CD4-positive, CD25-positive, alpha-beta regulatory T cell (primary cell): ENCODE measurements at regions not wholly inside any gene's neighbourhood (a gene's known extent, or its start where the extent isn't known, plus 50 kb on each side); places are given as distances from the start of the nearest gene placed in this dataset.
A peak's percentile ranks its signal among the peaks of the same experiment; 100 is the strongest.

Experiments
- ATAC-seq, 2 donors: fragments of 150-1000 bp; cut with Tn5 transposase; one replicate each; pipeline ENCODE4 v1.10.0; 2021; ENCODE audit warnings: low read depth in 2 of 2, moderate number of reproducible peaks in 2 of 2, moderate library complexity in 1 of 2
- DNase-seq, 3 donors: peaks; one replicate each; pipeline versions ENCODE4 v3.0.0 to v3.0.0-alpha.2; 2012 to 2022; ENCODE audit warnings: mixed read lengths in 1 of 3
- H3K27ac ChIP-seq: one replicate; pipeline ENCODE4 v1.7.0; 2013; ENCODE audit warnings: mild to moderate bottlenecking, low read length; ENCODE audit not compliant: insufficient read depth, poor library complexity, severe bottlenecking
- H3K27me3 ChIP-seq: one replicate; pipeline ENCODE4 v1.7.0; 2013; ENCODE audit warnings: low read length; ENCODE audit not compliant: control insufficient read depth, insufficient read depth
- H3K36me3 ChIP-seq: one replicate; pipeline ENCODE4 v1.7.0; 2013; ENCODE audit warnings: mild to moderate bottlenecking, low read length, moderate library complexity; ENCODE audit not compliant: control insufficient read depth, insufficient read depth
- H3K4me1 ChIP-seq: 2 replicates; pipeline ENCODE4 v1.7.0; 2013; ENCODE audit warnings: mild to moderate bottlenecking, low read length; ENCODE audit not compliant: insufficient read depth, control insufficient read depth, poor library complexity, severe bottlenecking
- H3K4me3 ChIP-seq: one replicate; pipeline ENCODE4 v1.7.0; 2013; ENCODE audit warnings: low read depth, mild to moderate bottlenecking, low read length, moderate library complexity
- H3K9me3 ChIP-seq, 2 experiments: 1 replicate in 1 of 2; 2 replicates in 1 of 2; pipeline ENCODE4 v1.7.0; 2013; ENCODE audit warnings: low read length in 2 of 2, mild to moderate bottlenecking in 1 of 2, moderate library complexity in 1 of 2; ENCODE audit not compliant: control insufficient read depth in 2 of 2
- H3K27ac Mint-ChIP-seq, 3 donors: one replicate each; pipeline ENCODE4 v1.8.0; 2020 to 2022; ENCODE audit warnings: mild to moderate bottlenecking in 3 of 3, mixed read lengths in 3 of 3, moderate library complexity in 2 of 3
- H3K27me3 Mint-ChIP-seq: one replicate; pipeline ENCODE4 v1.8.0; 2022; ENCODE audit warnings: mild to moderate bottlenecking, mixed read lengths
- H3K36me3 Mint-ChIP-seq: one replicate; pipeline ENCODE4 v1.8.0; 2020; ENCODE audit warnings: mixed read lengths
- H3K4me1 Mint-ChIP-seq, 4 donors: one replicate each; pipeline ENCODE4 v1.8.0; 2020 to 2022; ENCODE audit warnings: mixed read lengths in 4 of 4, mild to moderate bottlenecking in 1 of 4
- H3K4me3 Mint-ChIP-seq, 4 donors: one replicate each; pipeline ENCODE4 v1.8.0; 2020 to 2022; ENCODE audit warnings: mild to moderate bottlenecking in 4 of 4, mixed read lengths in 4 of 4, moderate library complexity in 3 of 4
- H3K9me3 Mint-ChIP-seq, 7 donors: one replicate each; pipeline ENCODE4 v1.8.0; 2020 to 2022; ENCODE audit warnings: mixed read lengths in 7 of 7, mild to moderate bottlenecking in 3 of 7, moderate library complexity in 2 of 7

DNA sequence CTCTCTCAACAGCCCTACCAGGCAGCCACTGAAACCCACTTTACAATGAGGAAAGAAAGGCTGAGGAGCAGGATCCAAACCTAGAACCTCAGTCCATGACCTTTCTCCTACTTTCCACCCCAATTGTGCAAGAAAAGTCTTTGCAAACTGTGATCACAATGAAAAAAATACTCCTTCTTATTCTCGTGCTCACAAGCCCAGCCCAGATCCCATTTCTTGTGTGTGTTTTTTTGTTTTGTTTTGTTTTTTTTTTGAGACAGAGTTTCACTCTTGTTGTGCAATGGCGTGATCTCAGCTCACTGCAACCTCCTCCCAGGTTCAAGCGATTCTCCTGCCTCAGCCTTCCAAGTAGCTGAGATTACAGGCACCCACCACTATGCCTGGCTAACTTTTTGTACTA lies 97.7 kb downstream of the CRYAA start:
- no peaks in the 10 kb centered on the region for H3K9me3 ChIP-seq
- H3K9me3 Mint-ChIP-seq: peaks cover 0 to 3% (median 0%) of the 10 kb centered on the region in 7 donors
- H3K27ac Mint-ChIP-seq: no peak overlapping the region
- no peaks in the 10 kb centered on the region for H3K27me3 Mint-ChIP-seq
- H3K4me1 ChIP-seq: no peaks in the 10 kb centered on the region
- ATAC-seq (no peak), DNase-seq (no peak)
- H3K36me3 ChIP-seq: no peaks in the 10 kb centered on the region
- peaks cover 0 to 2% (median 0%) of the 10 kb centered on the region in 4 donors for H3K4me1 Mint-ChIP-seq
- no peak overlapping the region for H3K4me3 Mint-ChIP-seq
- no peak overlapping the region for H3K4me3 ChIP-seq
- no peaks in the 10 kb centered on the region for H3K27me3 ChIP-seq
- H3K27ac ChIP-seq: no peak overlapping the region
- no peaks in the 10 kb centered on the region for H3K36me3 Mint-ChIP-seq

DNA sequence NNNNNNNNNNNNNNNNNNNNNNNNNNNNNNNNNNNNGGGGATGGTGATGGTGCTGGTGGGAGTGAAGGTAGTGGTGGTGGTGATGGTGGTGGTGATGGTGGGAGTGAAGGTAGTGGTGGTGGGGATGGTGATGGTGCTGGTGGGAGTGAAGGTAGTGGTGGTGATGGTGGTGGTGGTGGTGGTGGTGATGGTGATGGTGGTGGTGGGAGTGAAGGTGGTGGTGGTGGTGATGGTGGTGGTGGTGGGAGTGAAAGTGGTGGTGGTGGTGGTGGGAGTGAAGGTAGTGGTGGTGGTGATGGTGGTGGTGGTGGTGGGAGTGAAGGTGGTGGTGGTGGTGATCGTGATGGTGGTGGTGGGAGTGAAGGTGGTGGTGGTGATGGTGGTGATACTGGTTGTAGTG lies 93.6 kb downstream of the CRYAA start:
- peak in 1 of 2 donors; percentile 34 for ATAC-seq
- DNase-seq: no peak

More for the DNA sequence above, 93.6 kb downstream of the CRYAA start:
- Mint-ChIP-seq H3K27ac (no peak overlapping the region), H3K27me3 (no peaks in the 10 kb centered on the region), H3K9me3 (peaks cover 0 to 3% (median 0%) of the 10 kb centered on the region in 7 donors), H3K36me3 (no peaks in the 10 kb centered on the region), H3K4me3 (no peak overlapping the region), H3K4me1 (no peaks in the 10 kb centered on the region)
- Histone ChIP-seq H3K4me3 (no peak overlapping the region), H3K9me3 (no peaks in the 10 kb centered on the region), H3K36me3 (no peaks in the 10 kb centered on the region), H3K27ac (no peak overlapping the region), H3K4me1 (no peaks in the 10 kb centered on the region), H3K27me3 (no peaks in the 10 kb centered on the region)
